ENCODE measurements at regions not wholly inside any gene's neighbourhood (a gene's known extent, or its start where the extent isn't known, plus 50 kb on each side); places are given as distances from the start of the nearest gene placed in this dataset.

DNA sequence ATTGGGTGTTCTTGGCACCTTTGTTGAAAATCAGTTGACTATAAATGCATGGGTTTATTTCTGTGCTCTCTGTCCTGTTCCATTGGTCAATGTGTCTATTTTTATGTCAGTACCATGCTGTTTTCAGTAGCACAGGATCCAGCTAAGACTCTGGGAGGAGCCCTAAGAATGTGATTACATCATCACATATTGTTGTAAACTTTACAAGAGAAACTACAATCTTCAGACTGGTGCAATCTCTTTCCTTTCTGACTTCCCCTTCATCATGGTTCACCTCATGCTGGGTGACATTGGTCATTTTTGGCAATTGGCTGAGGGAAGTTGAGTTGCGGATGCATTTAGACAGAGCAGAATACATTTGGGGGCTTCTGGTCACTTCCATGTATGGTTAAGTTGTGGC is 88.4 kb downstream of the C21orf91 start:
- WGBS, 2 donors (ENCODE audit: low coverage in 1 of 2) = 67% methylated on average over 1 of the region's 1 CpG; no CpG with 5 or more reads in 1 of the 2 donors
- no peaks in the 10 kb centered on the region for H3K9me3 ChIP-seq
- no peaks in the 10 kb centered on the region for H3K36me3 ChIP-seq
- H3K4me3 ChIP-seq = no peak overlapping the region
- H3K4me1 ChIP-seq = no peaks in the 10 kb centered on the region
- no peak for TF ChIP-seq POLR2A (IDR thresholded peaks at IDR 0.05)
- TF ChIP-seq, protein P1, sequence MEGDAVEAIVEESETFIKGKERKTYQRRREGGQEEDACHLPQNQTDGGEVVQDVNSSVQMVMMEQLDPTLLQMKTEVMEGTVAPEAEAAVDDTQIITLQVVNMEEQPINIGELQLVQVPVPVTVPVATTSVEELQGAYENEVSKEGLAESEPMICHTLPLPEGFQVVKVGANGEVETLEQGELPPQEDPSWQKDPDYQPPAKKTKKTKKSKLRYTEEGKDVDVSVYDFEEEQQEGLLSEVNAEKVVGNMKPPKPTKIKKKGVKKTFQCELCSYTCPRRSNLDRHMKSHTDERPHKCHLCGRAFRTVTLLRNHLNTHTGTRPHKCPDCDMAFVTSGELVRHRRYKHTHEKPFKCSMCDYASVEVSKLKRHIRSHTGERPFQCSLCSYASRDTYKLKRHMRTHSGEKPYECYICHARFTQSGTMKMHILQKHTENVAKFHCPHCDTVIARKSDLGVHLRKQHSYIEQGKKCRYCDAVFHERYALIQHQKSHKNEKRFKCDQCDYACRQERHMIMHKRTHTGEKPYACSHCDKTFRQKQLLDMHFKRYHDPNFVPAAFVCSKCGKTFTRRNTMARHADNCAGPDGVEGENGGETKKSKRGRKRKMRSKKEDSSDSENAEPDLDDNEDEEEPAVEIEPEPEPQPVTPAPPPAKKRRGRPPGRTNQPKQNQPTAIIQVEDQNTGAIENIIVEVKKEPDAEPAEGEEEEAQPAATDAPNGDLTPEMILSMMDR (IDR thresholded peaks at IDR 0.05) = no peak
- TF ChIP-seq POLR2AphosphoS5 (IDR thresholded peaks at IDR 0.05) = no peak
- TF ChIP-seq EP300 (IDR thresholded peaks at IDR 0.05) = no peak
- ATAC-seq = no peak
- no peak overlapping the region for H3K27ac ChIP-seq
- no peaks in the 10 kb centered on the region for H3K27me3 ChIP-seq

DNA sequence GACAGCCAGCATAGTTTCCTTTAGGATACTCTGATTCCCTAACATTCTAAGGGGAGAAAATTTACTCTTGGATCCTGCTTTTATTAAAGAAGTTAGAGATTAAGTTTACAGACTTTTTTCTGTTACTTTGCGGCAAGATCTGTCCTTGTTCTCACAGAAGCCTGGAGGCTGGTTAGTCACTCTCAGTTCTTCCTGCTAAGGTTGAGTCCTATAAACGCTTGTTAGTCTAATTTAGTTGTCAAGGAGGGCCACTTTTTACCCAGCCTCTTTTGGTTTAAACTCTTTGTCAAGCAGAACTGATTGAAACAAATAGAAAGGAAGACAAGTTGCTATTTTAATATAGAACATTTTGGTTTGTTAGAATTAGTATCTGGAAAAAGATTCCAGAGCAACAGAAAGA is 89.7 kb downstream of the C21orf91 start:
- 66 to 87% methylated on average over 2 of the region's 2 CpGs for WGBS, 2 donors (ENCODE audit: low coverage in 1 of 2)

GRCh38 chr21:17727361-17727760 is 91.8 kb downstream of the C21orf91 start:
- ATAC-seq = no peak
- no peak for TF ChIP-seq POLR2A (IDR thresholded peaks at IDR 0.05)
- TF ChIP-seq, protein P1 (IDR thresholded peaks at IDR 0.05) = no peak
- TF ChIP-seq EP300 (IDR thresholded peaks at IDR 0.05) = no peak
- no peak for TF ChIP-seq POLR2AphosphoS5 (IDR thresholded peaks at IDR 0.05)
- Histone ChIP-seq H3K27ac (no peak overlapping the region), H3K27me3 (no peaks in the 10 kb centered on the region), H3K36me3 (no peaks in the 10 kb centered on the region), H3K9me3 (no peaks in the 10 kb centered on the region), H3K4me1 (no peaks in the 10 kb centered on the region), H3K4me3 (no peak overlapping the region)
- WGBS, 2 donors (ENCODE audit: low coverage in 1 of 2) = 65 to 81% methylated on average over 5 of the region's 6 CpGs

More for the DNA sequence above, 89.7 kb downstream of the C21orf91 start:
- Histone ChIP-seq H3K27me3 (no peaks in the 10 kb centered on the region), H3K27ac (no peak overlapping the region), H3K36me3 (no peaks in the 10 kb centered on the region), H3K4me3 (no peak overlapping the region), H3K9me3 (no peaks in the 10 kb centered on the region), H3K4me1 (no peaks in the 10 kb centered on the region)
- TF ChIP-seq EP300 (IDR thresholded peaks at IDR 0.05) (no peak), POLR2AphosphoS5 (IDR thresholded peaks at IDR 0.05) (no peak), POLR2A (IDR thresholded peaks at IDR 0.05) (no peak)
- TF ChIP-seq, protein P1 (IDR thresholded peaks at IDR 0.05) = no peak
- no peak for ATAC-seq

DNA sequence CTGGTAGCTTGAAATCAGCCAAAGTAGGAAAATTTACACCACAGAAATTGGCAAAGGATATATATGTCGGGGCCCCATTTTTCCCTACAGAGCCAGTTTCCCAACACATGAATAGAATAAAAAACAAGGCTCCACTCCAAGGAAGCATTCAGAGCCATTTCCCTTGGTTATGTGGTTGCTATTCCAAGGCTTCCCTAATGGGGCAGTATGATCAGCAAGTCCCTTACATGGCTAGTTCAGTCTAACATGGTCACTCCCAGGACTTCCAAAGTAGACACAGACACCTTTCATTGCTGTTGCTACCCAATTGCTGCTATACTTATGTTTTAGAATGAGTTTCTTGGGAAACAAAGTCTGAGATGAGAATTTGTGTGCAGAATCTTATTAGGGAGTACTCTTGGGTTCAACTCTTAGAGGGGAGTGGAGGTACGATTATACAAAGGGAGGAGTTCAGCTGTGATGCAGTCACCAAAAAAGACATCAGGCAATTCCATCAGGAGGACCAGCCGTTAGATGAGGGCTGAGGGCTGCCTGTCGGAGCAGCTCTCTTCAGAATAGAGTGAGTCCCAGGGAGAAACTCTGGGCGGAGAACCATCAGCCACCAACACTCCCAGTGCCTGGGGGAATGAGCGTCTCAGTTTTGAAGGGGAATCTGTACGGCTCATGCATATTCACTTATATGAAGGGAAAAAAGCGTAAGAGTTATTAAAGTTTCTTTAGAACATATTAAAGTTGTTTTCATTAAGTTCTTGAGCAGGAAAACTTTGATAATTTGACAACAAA is 92.9 kb downstream of the C21orf91 start:
- Histone ChIP-seq H3K4me3 (no peak overlapping the region), H3K27me3 (no peaks in the 10 kb centered on the region), H3K9me3 (no peaks in the 10 kb centered on the region), H3K4me1 (no peaks in the 10 kb centered on the region), H3K27ac (no peak overlapping the region), H3K36me3 (no peaks in the 10 kb centered on the region)
- 79 to 93% methylated on average over 7 to 8 of the region's 8 CpGs for WGBS, 2 donors (ENCODE audit: low coverage in 1 of 2)
- TF ChIP-seq POLR2A (IDR thresholded peaks at IDR 0.05) (no peak), EP300 (IDR thresholded peaks at IDR 0.05) (no peak), POLR2AphosphoS5 (IDR thresholded peaks at IDR 0.05) (no peak)
- TF ChIP-seq, protein P1 (IDR thresholded peaks at IDR 0.05) = no peak
- no peak for ATAC-seq

DNA sequence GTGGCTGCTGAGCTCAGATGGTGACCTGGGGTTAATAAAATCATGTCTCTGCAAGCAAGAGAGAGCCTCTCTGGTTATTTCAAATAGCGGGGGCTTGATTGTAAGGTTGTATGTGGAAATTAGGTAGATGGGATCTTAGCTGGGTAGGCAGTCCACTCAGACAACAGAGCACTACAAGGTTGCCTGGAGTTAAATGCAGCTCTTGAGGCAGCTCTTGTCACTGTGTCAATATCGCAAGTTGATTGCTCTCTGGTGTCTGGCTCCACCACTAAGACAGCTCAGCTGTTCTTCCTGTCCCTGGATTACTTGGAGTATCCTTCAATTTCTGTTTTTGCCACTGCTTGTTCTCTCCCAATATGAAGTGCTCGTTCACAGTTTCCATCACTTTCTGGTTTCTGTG is 93.8 kb downstream of the C21orf91 start:
- 85 to 97% methylated on average over 3 of the region's 3 CpGs for WGBS, 2 donors (ENCODE audit: low coverage in 1 of 2)
- Histone ChIP-seq H3K27ac (no peak overlapping the region), H3K36me3 (no peaks in the 10 kb centered on the region), H3K4me3 (no peak overlapping the region), H3K4me1 (no peaks in the 10 kb centered on the region), H3K9me3 (no peaks in the 10 kb centered on the region), H3K27me3 (no peaks in the 10 kb centered on the region)
- TF ChIP-seq POLR2AphosphoS5 (IDR thresholded peaks at IDR 0.05) (no peak), POLR2A (IDR thresholded peaks at IDR 0.05) (no peak), EP300 (IDR thresholded peaks at IDR 0.05) (no peak)
- TF ChIP-seq, protein P1 (IDR thresholded peaks at IDR 0.05) = no peak
- no peak for ATAC-seq

All from gastroesophageal sphincter (tissue), 4 donors.